GM19035 (cell line): ENCODE measurements at regions not wholly inside any gene's neighbourhood (a gene's known extent, or its start where the extent isn't known, plus 50 kb on each side); places are given as distances from the start of the nearest gene placed in this dataset.
"Not testable (repeated sequence)": the region's sequence is repeated elsewhere in the genome, so short reads cannot be mapped to it uniquely, and the experiment has no call there.

Source experiments
- ATAC-seq: cut with Tn5 transposase; IDR thresholded peaks from one replicate; pipeline ENCODE4 v1.9.1; 2021; ENCODE audit not compliant: unreplicated experiment

- no peak for ATAC-seq
Observed at GRCh38 chr15:89024418-89024817, 63.8 kb upstream of the ABHD2 start.

- no peak for ATAC-seq
Observed at GRCh38 chr15:89026167-89026566, 62.1 kb upstream of the ABHD2 start.

GRCh38 chr15:89028036-89028435 is 60.2 kb upstream of the ABHD2 start:
- ATAC-seq, result no peak

GRCh38 chr15:89030311-89030710 is 57.9 kb upstream of the ABHD2 start:
- no peak for ATAC-seq

GRCh38 chr15:89031637-89032285 is 56.5 kb upstream of the ABHD2 start:
- not testable (repeated sequence) for ATAC-seq

- no peak for ATAC-seq
Observed at GRCh38 chr15:89034305-89034704, 54.0 kb upstream of the ABHD2 start.

GRCh38 chr15:89035150-89035549 is 53.1 kb upstream of the ABHD2 start:
- ATAC-seq, result no peak

- ATAC-seq, result no peak
Observed at GRCh38 chr15:89035658-89036057, 52.6 kb upstream of the ABHD2 start.

GRCh38 chr15:89038146-89038545 is 50.1 kb upstream of the ABHD2 start:
- no peak for ATAC-seq
